ENCODE measurements at regions not wholly inside any gene's neighbourhood (a gene's known extent, or its start where the extent isn't known, plus 50 kb on each side); places are given as distances from the start of the nearest gene placed in this dataset.
"Not testable (repeated sequence)": the region's sequence is repeated elsewhere in the genome, so short reads cannot be mapped to it uniquely, and the experiment has no call there.

GRCh38 chr21:13529082-13529481 is 80.5 kb upstream of the POTED start:
- not testable (repeated sequence) for TF ChIP-seq ZNF274 (IDR thresholded peaks at IDR 0.05; ENCODE audit: low read depth, low read length); YY1 (IDR thresholded peaks at IDR 0.05; ENCODE audit: insufficient read depth, insufficient read length); SUZ12 (IDR thresholded peaks at IDR 0.05; ENCODE audit: extremely low read depth, insufficient read depth, insufficient read length)
